AG04450 (cell line): ENCODE measurements at regions not wholly inside any gene's neighbourhood (a gene's known extent, or its start where the extent isn't known, plus 50 kb on each side); places are given as distances from the start of the nearest gene placed in this dataset.

ENCODE experiments used
- CTCF ChIA-PET: fragments of 300-600, 350-600 bp; formaldehyde crosslinking; extraction: SDS; loops from one replicate; lab custom pipeline; 2022; ENCODE audit warnings: antibody characterized with exemption, inconsistent platforms; lab: Charles Lee
- POLR2A ChIA-PET: fragments of 350-600 bp; formaldehyde crosslinking; extraction: SDS; loops from one replicate; lab custom pipeline; 2021; ENCODE audit warnings: antibody characterized with exemption, inconsistent platforms; lab: Yijun Ruan, JAX
- DNase-seq: peaks from one replicate; pipeline ENCODE4 v3.0.0-alpha.2; 2011; ENCODE audit warnings: low read depth, low spot score
- H3K27ac ChIP-seq: one replicate; pipeline ENCODE4 v1.5.1; 2012; ENCODE audit warnings: low read depth, low read length, control low read depth
- H3K27me3 ChIP-seq: one replicate; pipeline ENCODE4 v1.6.0; 2012; ENCODE audit warnings: low read length; ENCODE audit not compliant: control insufficient read depth, insufficient read depth
- H3K4me3 ChIP-seq: 2 replicates; pipeline ENCODE4 v1.5.1; 2011; ENCODE audit warnings: mild to moderate bottlenecking, low read depth, low read length, control low read depth
- H3K9me3 ChIP-seq: 2 replicates; pipeline ENCODE4 v1.5.1; 2012; ENCODE audit warnings: low read length; ENCODE audit not compliant: control insufficient read depth, insufficient read depth
- CTCF ChIP-seq: IDR thresholded peaks from 2 replicates; pipeline ENCODE4 v1.5.1; 2011; ENCODE audit warnings: low read depth, low read length, control low read depth, inconsistent platforms

DNA sequence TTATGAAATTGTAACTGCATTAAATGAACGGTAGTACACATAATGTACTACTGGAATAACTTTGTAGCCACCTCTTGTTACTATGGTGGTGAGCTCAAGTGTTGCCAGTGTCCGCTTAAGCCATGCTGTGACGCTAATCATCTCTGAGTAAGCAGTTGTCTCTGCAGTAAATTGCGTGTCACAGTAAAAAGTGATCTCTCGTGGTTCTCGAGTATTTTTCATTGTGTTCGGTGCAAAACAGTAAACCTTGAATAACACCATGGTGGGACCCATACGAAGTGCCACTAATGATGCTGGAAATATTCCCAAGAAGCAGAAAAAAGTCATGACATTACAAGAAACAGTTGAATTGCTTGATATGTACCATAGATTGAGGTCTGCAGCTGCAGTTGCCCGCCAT lies 524.8 kb downstream of the SOX5 start:
- no peaks in the 10 kb centered on the region for H3K27me3 ChIP-seq
- POLR2A ChIA-PET = no interaction called here
- CTCF ChIA-PET = no interaction called here
- no peak for TF ChIP-seq CTCF
- DNase-seq = no peak
- H3K27ac ChIP-seq = no peak overlapping the region
- H3K4me3 ChIP-seq = no peak overlapping the region
- no peaks in the 10 kb centered on the region for H3K9me3 ChIP-seq

- ChIA-PET CTCF (no interaction called here), POLR2A (no interaction called here)
- H3K27ac ChIP-seq = no peak overlapping the region
- no peaks in the 10 kb centered on the region for H3K9me3 ChIP-seq
- no peak for DNase-seq
- no peaks in the 10 kb centered on the region for H3K27me3 ChIP-seq
- TF ChIP-seq CTCF = no peak
- no peak overlapping the region for H3K4me3 ChIP-seq
These were observed 523.1 kb downstream of the SOX5 start for GRCh38 chr12:23426328-23426727.

- H3K27ac ChIP-seq = no peak overlapping the region
- no peak for DNase-seq
- ChIA-PET POLR2A (no interaction called here), CTCF (no interaction called here)
- no peak overlapping the region for H3K4me3 ChIP-seq
- no peaks in the 10 kb centered on the region for H3K9me3 ChIP-seq
- no peak for TF ChIP-seq CTCF
- no peaks in the 10 kb centered on the region for H3K27me3 ChIP-seq
These were observed 520.7 kb downstream of the SOX5 start for GRCh38 chr12:23428758-23429157.

DNA sequence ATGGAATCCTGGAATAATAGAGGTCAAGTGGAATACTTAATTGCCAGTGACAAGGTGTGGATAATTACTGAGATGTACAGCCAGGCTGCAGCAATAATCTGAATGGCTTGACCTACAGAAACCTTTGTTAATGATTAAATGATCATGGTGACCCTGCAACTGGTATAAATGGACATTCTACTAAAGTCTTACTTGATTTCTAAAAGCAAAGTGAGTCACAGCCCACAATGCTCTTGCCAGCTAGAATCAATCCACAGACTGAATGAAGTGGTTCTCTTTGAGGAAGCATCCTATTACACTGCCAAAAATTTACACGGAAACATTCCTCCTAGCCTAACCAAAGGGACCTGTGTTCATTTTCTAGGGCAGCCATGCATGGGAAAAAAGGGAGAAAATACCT lies 518.5 kb downstream of the SOX5 start:
- H3K4me3 ChIP-seq = no peak overlapping the region
- CTCF ChIA-PET = no interaction called here
- no peak for TF ChIP-seq CTCF

DNA sequence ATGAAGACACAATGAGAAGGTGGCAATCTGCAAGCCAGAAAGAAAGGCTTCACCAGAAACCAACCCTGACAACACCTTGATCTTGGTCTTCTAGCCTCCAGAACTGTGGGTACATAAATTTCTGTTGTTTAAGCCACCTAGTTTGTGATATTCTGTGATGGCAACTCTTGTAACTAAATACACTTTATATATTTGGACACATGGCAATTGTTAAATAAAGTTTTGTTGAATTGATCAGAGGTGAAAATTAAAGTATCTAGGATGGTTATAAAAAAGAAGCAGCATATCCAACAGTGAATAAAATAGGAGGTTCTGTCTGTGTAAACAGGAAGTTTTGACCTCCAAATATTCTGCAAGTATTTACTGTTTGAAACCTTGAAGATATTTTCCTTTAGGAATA lies 516.3 kb downstream of the SOX5 start:
- DNase-seq = no peak
- no peaks in the 10 kb centered on the region for H3K9me3 ChIP-seq
- no peak for TF ChIP-seq CTCF
- no peaks in the 10 kb centered on the region for H3K27me3 ChIP-seq
- no peak overlapping the region for H3K4me3 ChIP-seq
- CTCF ChIA-PET = interaction anchor here (0.8 kb wide), 1 partner anchor 10 kb away, joined by 3 read pairs; no protein-coding TSS in a partner anchor
- POLR2A ChIA-PET = no interaction called here
- H3K27ac ChIP-seq = no peak overlapping the region

More for the DNA sequence above, 518.5 kb downstream of the SOX5 start:
- no peak for DNase-seq
- H3K27me3 ChIP-seq = no peaks in the 10 kb centered on the region
- H3K27ac ChIP-seq = no peak overlapping the region
- POLR2A ChIA-PET = no interaction called here
- no peaks in the 10 kb centered on the region for H3K9me3 ChIP-seq
